Prostate gland (tissue), 2 donors: ENCODE measurements at regions not wholly inside any gene's neighbourhood (a gene's known extent, or its start where the extent isn't known, plus 50 kb on each side); places are given as distances from the start of the nearest gene placed in this dataset.

Experiments
- CTCF ChIP-seq, 4 experiments: fragments of 200-600 bp in 2 of 4; fragments of 450-650 bp in 2 of 4; sonication (generic) in 2 of 4; IDR thresholded peaks; 1 replicate in 3 of 4; 2 replicates in 1 of 4; pipeline ENCODE4 v1.5.1; 2016 to 2019; ENCODE audit warnings: antibody characterized with exemption in 4 of 4, mild to moderate bottlenecking in 2 of 4, moderate library complexity in 2 of 4
- POLR2A ChIP-seq: fragments of 450-650 bp; IDR thresholded peaks from one replicate; pipeline ENCODE4 v1.6.1; 2016; ENCODE audit warnings: antibody characterized with exemption, mild to moderate bottlenecking
- POLR2AphosphoS5 ChIP-seq: sonication (generic); formaldehyde crosslinking; IDR thresholded peaks from one replicate; pipeline ENCODE4 v1.6.1; 2017; ENCODE audit warnings: antibody characterized with exemption

GRCh38 chr4:145406970-145407369 lies 74.7 kb upstream of the SMAD1 start:
- TF ChIP-seq POLR2A (no peak), POLR2AphosphoS5 (no peak), CTCF (IDR thresholded peaks at IDR 0.05) (no peak)
